NCI-H446 (cell line): ENCODE measurements at regions not wholly inside any gene's neighbourhood (a gene's known extent, or its start where the extent isn't known, plus 50 kb on each side); places are given as distances from the start of the nearest gene placed in this dataset.
"Not testable (repeated sequence)": the region's sequence is repeated elsewhere in the genome, so short reads cannot be mapped to it uniquely, and the experiment has no call there.

ENCODE experiments used
- DNase-seq, 2 experiments: peaks; one replicate each; lab custom pipeline; 2025; lab: John Stamatoyannopoulos, UW

GRCh38 chr7:65510187-65510538 lies 136.5 kb downstream of the ZNF92 start:
- DNase-seq, result not testable (repeated sequence)

DNA sequence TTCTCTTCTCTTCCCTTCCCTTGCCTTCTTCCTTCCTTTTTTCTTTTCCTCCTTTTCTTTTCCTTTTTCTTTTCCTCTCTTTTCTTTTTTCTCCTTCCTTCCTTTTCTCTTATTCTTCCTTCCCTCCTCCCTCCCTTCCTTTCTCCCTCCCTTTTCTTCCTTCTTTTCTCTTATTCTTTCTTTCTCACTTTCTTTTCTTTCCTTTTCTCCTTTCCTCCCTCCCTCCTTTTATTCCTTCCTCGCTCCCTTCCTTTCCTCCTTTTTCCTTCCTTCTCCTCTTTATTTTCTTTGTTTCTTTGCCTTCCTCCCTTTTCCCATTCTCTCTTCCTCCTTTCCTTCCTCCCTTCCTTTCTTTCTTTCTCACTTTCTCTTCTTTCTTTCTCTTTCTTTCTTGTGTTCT lies 146.1 kb downstream of the ZNF92 start:
- not testable (repeated sequence) for DNase-seq

GRCh38 chr7:65545465-65546161 lies 172.0 kb downstream of the ZNF92 start:
- DNase-seq, result not testable (repeated sequence)

- not testable (repeated sequence) for DNase-seq
These were observed 176.2 kb downstream of the ZNF92 start for GRCh38 chr7:65549589-65550443.

GRCh38 chr7:65550444-65550809 lies 176.8 kb downstream of the ZNF92 start:
- DNase-seq, result not testable (repeated sequence)

- not testable (repeated sequence) for DNase-seq
These were observed 177.4 kb downstream of the ZNF92 start for GRCh38 chr7:65551042-65551441.

- DNase-seq, result not testable (repeated sequence)
These were observed 181.2 kb downstream of the ZNF92 start for GRCh38 chr7:65554553-65555476.

GRCh38 chr7:65558584-65558983 lies 184.9 kb downstream of the ZNF92 start:
- DNase-seq, result not testable (repeated sequence)

DNA sequence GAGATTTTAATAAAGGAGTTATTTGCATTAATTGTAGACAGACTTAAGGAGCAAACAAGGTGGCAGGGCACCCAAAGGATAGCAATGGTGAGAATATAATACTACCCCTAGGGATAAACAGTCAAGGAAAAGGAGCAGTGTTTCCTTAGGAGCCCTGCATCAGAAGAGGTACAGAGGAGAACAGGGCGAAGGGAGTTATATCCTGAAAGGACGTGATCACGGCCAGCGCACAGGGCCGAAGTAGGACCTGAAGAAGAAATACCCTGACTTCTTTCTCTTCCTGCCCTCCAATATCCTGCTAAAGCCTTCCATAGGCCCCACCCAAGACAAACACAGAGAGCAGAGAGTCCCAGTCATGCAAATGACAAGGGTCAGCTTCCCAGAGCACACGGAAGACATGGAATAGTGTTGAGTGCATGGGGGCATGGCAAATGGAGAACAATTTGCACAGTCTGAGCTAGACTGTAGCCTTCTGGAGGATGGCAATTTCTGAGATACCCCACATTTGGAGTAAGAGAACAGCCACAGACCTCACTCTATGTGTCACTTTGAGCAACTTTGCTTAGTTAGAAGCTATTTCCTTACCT lies 188.2 kb downstream of the ZNF92 start:
- DNase-seq, result not testable (repeated sequence)

DNA sequence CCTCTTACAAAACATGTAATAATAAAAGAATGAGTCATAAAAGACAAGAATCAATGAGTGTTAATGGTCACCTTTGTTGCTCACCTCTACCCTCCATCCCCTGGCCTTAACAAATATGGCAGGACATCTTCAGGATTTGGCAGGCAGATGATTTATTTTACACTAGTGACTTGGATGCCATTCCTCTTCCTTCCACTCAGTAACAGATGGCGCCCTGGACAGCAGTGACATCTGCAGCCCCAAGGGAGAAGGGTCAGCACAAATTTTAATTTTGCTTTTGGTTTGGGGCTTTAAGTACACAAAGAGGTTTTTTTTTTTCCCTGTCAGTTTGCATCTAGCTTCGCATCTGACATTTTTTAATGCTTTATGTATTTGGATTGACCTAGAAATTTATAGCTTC lies 188.9 kb downstream of the ZNF92 start:
- DNase-seq, result not testable (repeated sequence)

DNA sequence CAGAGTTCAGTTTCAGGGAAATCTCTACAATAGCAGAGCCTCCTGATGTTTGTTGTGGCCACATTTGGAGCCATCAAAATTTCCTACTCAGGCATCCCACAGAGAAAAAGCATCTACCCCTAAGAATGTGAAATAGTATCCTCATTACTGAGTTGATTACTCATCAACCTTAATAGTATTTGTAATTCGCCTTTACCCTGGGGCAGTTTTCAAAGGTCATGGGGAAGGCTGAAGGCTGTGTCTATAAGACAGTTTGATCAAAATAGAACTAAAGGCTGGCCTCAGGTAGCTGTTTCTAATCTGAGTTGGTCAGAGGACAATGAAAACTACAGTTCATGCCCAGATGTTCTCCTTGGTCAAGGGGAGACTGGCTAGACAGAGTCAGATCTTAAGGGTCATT lies 189.7 kb downstream of the ZNF92 start:
- DNase-seq, result not testable (repeated sequence)

DNA sequence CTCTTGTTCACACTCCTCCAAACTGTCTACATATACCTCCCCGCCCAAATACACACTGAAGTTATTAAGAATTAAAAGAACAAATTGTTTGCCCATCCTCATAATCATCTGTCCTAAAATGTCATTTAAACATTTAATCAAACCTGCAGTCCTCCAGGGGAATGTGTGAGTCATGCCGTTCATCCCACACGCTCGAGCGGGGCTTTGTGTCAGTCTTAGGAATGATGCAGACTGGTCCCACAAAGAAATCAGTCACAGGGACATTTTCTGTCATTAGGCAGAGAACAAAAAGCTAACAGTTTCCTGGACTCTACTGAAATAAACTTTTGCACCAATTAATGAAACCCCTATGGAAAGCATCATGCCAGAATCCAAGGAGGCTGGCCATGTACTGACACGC lies 194.6 kb downstream of the ZNF92 start:
- DNase-seq, result not testable (repeated sequence)

GRCh38 chr7:65570990-65571389 lies 197.3 kb downstream of the ZNF92 start:
- not testable (repeated sequence) for DNase-seq

DNA sequence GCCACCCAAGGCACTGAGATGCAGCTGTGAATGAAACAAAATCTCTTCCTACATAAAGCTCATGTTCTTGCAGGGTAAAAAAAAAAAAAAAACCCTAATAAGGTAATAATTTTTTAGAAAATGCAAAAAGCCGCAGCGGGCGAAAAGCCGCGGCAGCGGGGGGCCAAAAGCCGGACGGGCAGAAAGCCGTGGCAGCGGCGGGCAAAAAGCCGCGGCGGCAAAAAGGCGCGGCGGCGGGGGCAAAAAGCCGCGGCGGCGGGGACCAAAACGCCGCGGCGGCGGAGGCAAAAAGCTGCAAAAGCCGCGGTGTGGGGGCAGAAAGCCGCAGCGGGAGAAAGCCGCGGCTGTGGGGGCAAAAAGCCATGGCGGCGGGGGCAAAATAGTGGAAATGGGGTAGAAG lies 198.9 kb downstream of the ZNF92 start:
- DNase-seq, result not testable (repeated sequence)

DNA sequence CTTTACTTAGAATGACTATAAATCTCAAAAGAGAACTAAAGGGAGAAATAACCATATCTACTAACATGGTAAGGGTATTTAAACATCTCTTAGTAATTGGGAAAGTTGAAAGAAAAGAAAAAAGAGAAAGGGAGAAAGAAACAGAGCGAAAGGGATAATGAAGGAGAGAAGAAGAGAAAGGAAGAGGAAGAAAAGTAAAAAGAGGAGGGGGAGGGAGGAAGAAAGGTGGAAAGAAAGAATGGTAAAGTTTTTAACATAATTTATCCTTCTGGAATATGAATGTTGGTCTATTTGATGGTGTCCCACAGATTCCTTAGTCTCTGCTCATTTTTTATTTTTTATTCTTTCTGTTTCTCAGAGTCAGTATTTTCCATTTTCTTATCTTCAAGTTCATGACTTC lies 202.7 kb downstream of the ZNF92 start:
- DNase-seq, result not testable (repeated sequence)

- DNase-seq, result not testable (repeated sequence)
These were observed 209.0 kb downstream of the ZNF92 start for GRCh38 chr7:65582518-65583119.

GRCh38 chr7:65602495-65602894 lies 228.8 kb downstream of the ZNF92 start:
- not testable (repeated sequence) for DNase-seq

DNA sequence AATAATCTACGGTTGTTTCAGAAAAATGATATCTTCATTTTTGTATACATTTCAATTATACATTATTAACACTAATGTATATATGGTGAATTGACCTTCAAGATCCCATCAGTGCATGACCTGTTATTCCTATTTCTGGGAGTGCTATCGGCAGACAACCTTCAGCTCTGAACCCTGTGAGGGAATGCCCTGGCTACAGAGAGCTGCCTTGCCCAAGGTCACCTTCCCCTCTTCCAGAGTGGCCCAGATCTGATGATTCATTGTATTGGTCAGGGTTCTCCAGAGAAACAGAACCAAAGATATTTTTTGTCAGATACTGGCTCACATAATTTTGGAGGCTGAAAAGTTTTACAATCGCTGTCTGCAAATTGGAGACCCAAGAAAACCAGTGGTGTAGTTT lies 235.5 kb downstream of the ZNF92 start:
- no peak for DNase-seq

- DNase-seq, result not testable (repeated sequence)
These were observed 240.1 kb downstream of the ZNF92 start for GRCh38 chr7:65613644-65614289.

GRCh38 chr7:65616111-65616510 lies 242.5 kb downstream of the ZNF92 start:
- not testable (repeated sequence) for DNase-seq

- not testable (repeated sequence) for DNase-seq
These were observed 246.6 kb downstream of the ZNF92 start for GRCh38 chr7:65620216-65620615.
